IMR-90 (cell line): ENCODE measurements at regions not wholly inside any gene's neighbourhood (a gene's known extent, or its start where the extent isn't known, plus 50 kb on each side); places are given as distances from the start of the nearest gene placed in this dataset.

ENCODE experiments used
- ATAC-seq: fragments of 200-7000 bp; cut with Tn5 transposase; 2 replicates; pipeline ENCODE4 v1.9.1; 2020; ENCODE audit warnings: low read depth, mild to moderate bottlenecking, moderate library complexity
- BruUV-seq: library from RNA; stranded (reverse); fragments of 400-500 nt; replicated peaks from 2 replicates; lab custom pipeline; 2021; lab: Mats Ljungman, UMichigan
- CTCF ChIA-PET: fragments of 300-600 bp; formaldehyde crosslinking; extraction: SDS; loops from one replicate; lab custom pipeline; 2021; ENCODE audit warnings: antibody characterized with exemption; lab: Yijun Ruan, JAX
- POLR2A ChIA-PET: fragments of 300-600 bp; sonication (Branson Sonifier 250); formaldehyde crosslinking; loops from one replicate; lab custom pipeline; 2022; ENCODE audit warnings: antibody characterized with exemption; ENCODE audit not compliant: unreplicated experiment; lab: Charles Lee
- DNase-seq: peaks from one replicate; pipeline ENCODE4 v3.0.0; 2013
- H2AFZ ChIP-seq: replicated peaks from 2 replicates; pipeline ENCODE3; 2013; ENCODE audit warnings: low read length, mild to moderate bottlenecking; ENCODE audit not compliant: poor library complexity
- H2AK5ac ChIP-seq: 2 replicates; pipeline ENCODE4 v1.6.1; 2013; ENCODE audit warnings: low read depth, low read length, inconsistent platforms
- H2AK9ac ChIP-seq: replicated peaks from 2 replicates; pipeline ENCODE3; 2013; ENCODE audit warnings: mild to moderate bottlenecking, low read depth, low read length, moderate library complexity; ENCODE audit not compliant: poor library complexity
- H2BK120ac ChIP-seq: 2 replicates; pipeline ENCODE4 v1.6.1; 2013; ENCODE audit warnings: low read depth, low read length, inconsistent platforms
- H2BK15ac ChIP-seq: 3 replicates; pipeline ENCODE4 v1.6.1; 2013; ENCODE audit warnings: low read depth, low read length, inconsistent platforms
- H2BK20ac ChIP-seq: 2 replicates; pipeline ENCODE4 v1.6.1; 2013; ENCODE audit warnings: low read depth, mild to moderate bottlenecking, inconsistent platforms, low read length, moderate library complexity
- H2BK5ac ChIP-seq: 2 replicates; pipeline ENCODE4 v1.6.1; 2013; ENCODE audit warnings: mild to moderate bottlenecking, low read depth, low read length, inconsistent platforms; ENCODE audit not compliant: poor library complexity, severe bottlenecking
- H3K14ac ChIP-seq: replicated peaks from 2 replicates; pipeline ENCODE4 v1.6.1; 2013; ENCODE audit warnings: low read depth, low read length, inconsistent platforms
- H3K18ac ChIP-seq: 2 replicates; pipeline ENCODE4 v1.6.1; 2013; ENCODE audit warnings: low read depth, low read length, control low read depth
- H3K23ac ChIP-seq: 2 replicates; pipeline ENCODE4 v1.6.1; 2013; ENCODE audit warnings: low read depth, low read length, inconsistent platforms
- H3K27ac ChIP-seq: 2 replicates; pipeline ENCODE4 v1.5.1; 2013; ENCODE audit warnings: mild to moderate bottlenecking, control low read depth, low read length; ENCODE audit not compliant: insufficient read depth
- H3K27me3 ChIP-seq: 2 replicates; pipeline ENCODE4 v1.6.1; 2013; ENCODE audit warnings: low read length; ENCODE audit not compliant: control insufficient read depth, insufficient read depth
- H3K36me3 ChIP-seq: 2 replicates; pipeline ENCODE4 v1.6.1; 2013; ENCODE audit warnings: low read length, mixed read lengths; ENCODE audit not compliant: control insufficient read depth, insufficient read depth
- H3K4ac ChIP-seq: 2 replicates; pipeline ENCODE4 v1.6.1; 2013; ENCODE audit warnings: low read depth, low read length, inconsistent platforms
- H3K4me1 ChIP-seq: 2 replicates; pipeline ENCODE4 v1.6.1; 2013; ENCODE audit warnings: low read length, mixed read lengths; ENCODE audit not compliant: control insufficient read depth, insufficient read depth
- H3K4me2 ChIP-seq: 2 replicates; pipeline ENCODE4 v1.6.1; 2013; ENCODE audit warnings: low read depth, mild to moderate bottlenecking, control low read depth, low read length, moderate library complexity
- H3K4me3 ChIP-seq: 2 replicates; pipeline ENCODE4 v1.5.1; 2013; ENCODE audit warnings: low read depth, mild to moderate bottlenecking, control low read depth, low read length, moderate library complexity; ENCODE audit not compliant: insufficient read depth
- H3K56ac ChIP-seq: 2 replicates; pipeline ENCODE4 v1.6.1; 2013; ENCODE audit warnings: low read length, inconsistent platforms; ENCODE audit not compliant: insufficient read depth; ENCODE audit errors: extremely low read depth
- H3K79me1 ChIP-seq, 2 experiments: 2 replicates each; pipeline ENCODE4 v1.6.1; 2013; ENCODE audit warnings: low read length in 2 of 2, inconsistent platforms in 1 of 2, low read depth in 1 of 2
- H3K9ac ChIP-seq: 2 replicates; pipeline ENCODE4 v1.6.1; 2013; ENCODE audit warnings: low read depth, low read length, control low read depth
- H3K9me1 ChIP-seq: 2 replicates; pipeline ENCODE4 v1.6.1; 2013; ENCODE audit warnings: low read length, inconsistent platforms; ENCODE audit not compliant: insufficient read depth
- H3K9me3 ChIP-seq: 2 replicates; pipeline ENCODE4 v1.6.1; 2013; ENCODE audit warnings: low read length; ENCODE audit not compliant: control insufficient read depth, insufficient read depth
- H4K20me1 ChIP-seq: 2 replicates; pipeline ENCODE4 v1.6.1; 2013; ENCODE audit warnings: low read length, inconsistent platforms; ENCODE audit not compliant: insufficient read depth
- H4K5ac ChIP-seq: 2 replicates; pipeline ENCODE4 v1.6.1; 2013; ENCODE audit warnings: mild to moderate bottlenecking, low read depth, low read length, control low read depth
- H4K8ac ChIP-seq, 2 experiments: 2 replicates each; pipeline ENCODE4 v1.6.1; 2013; ENCODE audit warnings: low read depth in 2 of 2, low read length in 2 of 2, control low read depth in 1 of 2, inconsistent platforms in 1 of 2
- H4K91ac ChIP-seq: 2 replicates; pipeline ENCODE4 v1.6.1; 2013; ENCODE audit warnings: low read depth, low read length, inconsistent platforms; ENCODE audit not compliant: insufficient read depth
- BHLHE40 ChIP-seq: fragments of 150-350 bp; IDR thresholded peaks from 2 replicates; pipeline ENCODE4 v1.6.1; 2016; ENCODE audit warnings: mild to moderate bottlenecking, low read depth, low read length
- CEBPB ChIP-seq: IDR thresholded peaks from 2 replicates; pipeline ENCODE4 v1.6.1; 2012; ENCODE audit warnings: low read depth, low read length, improper control_type of control experiment
- CHD1 ChIP-seq: IDR thresholded peaks from 2 replicates; pipeline ENCODE4 v1.6.1; 2012; ENCODE audit warnings: low read depth, low read length, improper control_type of control experiment
- FOS ChIP-seq: fragments of 150-350 bp; IDR thresholded peaks from 2 replicates; pipeline ENCODE4 v1.6.1; 2016; ENCODE audit warnings: low read depth, low read length
- MAZ ChIP-seq: IDR thresholded peaks from 2 replicates; pipeline ENCODE4 v1.6.1; 2012; ENCODE audit warnings: low read depth, mild to moderate bottlenecking, low read length, improper control_type of control experiment, moderate library complexity, borderline replicate concordance
- MXI1 ChIP-seq: IDR thresholded peaks from 2 replicates; pipeline ENCODE4 v1.6.1; 2012; ENCODE audit warnings: low read depth, mild to moderate bottlenecking, low read length, moderate library complexity, borderline replicate concordance
- NFE2L2 ChIP-seq: fragments of 150-350 bp; IDR thresholded peaks from 2 replicates; pipeline ENCODE4 v1.6.1; 2016; ENCODE audit warnings: low read depth, mild to moderate bottlenecking, low read length
- SMC3 ChIP-seq: fragments of 150-350 bp; IDR thresholded peaks from 2 replicates; pipeline ENCODE4 v1.6.1; 2016; ENCODE audit warnings: low read depth, mild to moderate bottlenecking, antibody characterized with exemption, low read length, moderate library complexity
- WGBS, 2 experiments: methylation state at CpG; one replicate each; pipeline versions ENCODE4 v1.1.5 to v1.1.7; 2013; ENCODE audit warnings: missing lambda C conversion rate in 2 of 2; ENCODE audit not compliant: insufficient read length in 1 of 2; ENCODE audit errors: extremely low coverage in 2 of 2; 5-methylcytosine and 5-hydroxymethylcytosine counted together
- dilution Hi-C: fragments of 300-500 bp; cut with HindIII; formaldehyde crosslinking; loops from one replicate; pipeline ENCODE4 v1.14.3; 2018; ENCODE audit warnings: low sequenced_read_pairs; ENCODE audit not compliant: unreplicated experiment
- in situ Hi-C: fragments of 300-500 bp; cut with MboI; formaldehyde crosslinking; loops from 3 replicates; pipeline ENCODE4 v1.14.3; 2019; ENCODE audit warnings: low sequenced_read_pairs, inconsistent platforms, mixed read lengths
- intact Hi-C: fragments of 100-400 bp; cut with micrococcal nuclease; formaldehyde crosslinking; loops from 2 replicates; pipeline ENCODE4 v1.10.0; 2022
- TF ChIP-seq, protein P1 (sequence below): conservative IDR thresholded peaks from 2 replicates; pipeline ENCODE4 v1.5.1; 2012; ENCODE audit warnings: mild to moderate bottlenecking, low read depth, low read length, improper control_type of control experiment
- TF ChIP-seq, protein P2 (sequence below): fragments of 150-350 bp; IDR thresholded peaks from 2 replicates; pipeline ENCODE4 v1.6.1; 2017; ENCODE audit warnings: mild to moderate bottlenecking, antibody characterized with exemption, low read length, low read depth

DNA sequence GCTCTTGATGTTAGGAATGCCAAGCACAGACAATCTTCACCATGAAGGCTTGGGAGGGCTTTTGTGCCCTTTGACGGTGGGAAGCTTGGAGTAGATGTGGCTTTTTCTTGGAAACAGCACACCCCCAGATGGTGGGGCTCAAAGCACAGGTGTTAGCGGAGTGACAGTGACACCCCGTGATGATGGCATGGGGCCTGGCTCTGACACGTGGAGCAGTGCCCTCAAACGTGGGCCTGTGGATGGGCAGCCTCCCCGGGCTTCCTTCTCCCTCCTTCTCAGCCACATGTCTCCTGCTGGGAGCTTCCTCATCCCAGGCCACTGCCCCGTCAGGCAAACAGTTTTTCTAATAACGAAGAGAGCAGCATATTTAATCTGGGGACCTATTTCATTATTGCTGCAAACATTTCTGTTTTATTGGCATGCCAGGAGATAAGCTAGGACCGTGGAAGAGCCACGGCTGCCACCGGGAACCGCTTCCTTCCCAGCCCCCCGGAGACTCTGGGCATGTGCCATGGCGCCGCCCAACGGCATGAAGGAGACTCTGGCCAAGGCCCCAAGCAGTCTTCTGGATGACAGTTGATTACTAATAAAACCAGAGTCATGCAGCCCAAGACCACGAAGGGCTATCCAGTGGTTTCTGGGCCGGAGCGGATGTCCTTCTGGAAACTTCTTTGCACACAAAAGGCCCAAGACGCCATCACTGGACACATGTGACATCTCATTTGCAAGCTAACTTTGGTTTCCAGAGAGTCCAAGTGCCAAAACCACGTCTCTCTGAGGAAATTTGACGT, 280.3 kb upstream of the FOXF1 start:
- peak overlapping the region; percentile 38; the same call in 1 of the 2 replicates for H2BK120ac ChIP-seq
- peak overlapping the region; percentile 53; the same call in 1 of the 2 replicates for H3K4ac ChIP-seq
- DNase-seq (no peak), ATAC-seq (no peak)
- H3K36me3 ChIP-seq = no peaks in the 10 kb centered on the region
- H3K27ac ChIP-seq = no peak overlapping the region
- H2BK5ac ChIP-seq = no peak overlapping the region
- no peaks in the 10 kb centered on the region for H3K27me3 ChIP-seq
- dilution Hi-C loops = no loop called here
- no peak overlapping the region for H2AK9ac ChIP-seq
- no peak overlapping the region for H3K56ac ChIP-seq
- H3K4me1 ChIP-seq = peaks cover 7% of the 10 kb centered on the region
- in situ Hi-C loops = loop anchor here (10.0 kb wide), 3 partner anchors 65 to 165 kb away; no protein-coding TSS in a partner anchor
- peaks cover 0 to 19% of the 10 kb centered on the region in 2 experiments; a peak in 3 of 4 replicates for H3K79me1 ChIP-seq
- H2BK20ac ChIP-seq = peak overlapping the region; percentile 78; the same call in 1 of the 2 replicates
- no peak overlapping the region for H2AFZ ChIP-seq
- no peak overlapping the region for H3K4me2 ChIP-seq
- TF ChIP-seq, protein P1, sequence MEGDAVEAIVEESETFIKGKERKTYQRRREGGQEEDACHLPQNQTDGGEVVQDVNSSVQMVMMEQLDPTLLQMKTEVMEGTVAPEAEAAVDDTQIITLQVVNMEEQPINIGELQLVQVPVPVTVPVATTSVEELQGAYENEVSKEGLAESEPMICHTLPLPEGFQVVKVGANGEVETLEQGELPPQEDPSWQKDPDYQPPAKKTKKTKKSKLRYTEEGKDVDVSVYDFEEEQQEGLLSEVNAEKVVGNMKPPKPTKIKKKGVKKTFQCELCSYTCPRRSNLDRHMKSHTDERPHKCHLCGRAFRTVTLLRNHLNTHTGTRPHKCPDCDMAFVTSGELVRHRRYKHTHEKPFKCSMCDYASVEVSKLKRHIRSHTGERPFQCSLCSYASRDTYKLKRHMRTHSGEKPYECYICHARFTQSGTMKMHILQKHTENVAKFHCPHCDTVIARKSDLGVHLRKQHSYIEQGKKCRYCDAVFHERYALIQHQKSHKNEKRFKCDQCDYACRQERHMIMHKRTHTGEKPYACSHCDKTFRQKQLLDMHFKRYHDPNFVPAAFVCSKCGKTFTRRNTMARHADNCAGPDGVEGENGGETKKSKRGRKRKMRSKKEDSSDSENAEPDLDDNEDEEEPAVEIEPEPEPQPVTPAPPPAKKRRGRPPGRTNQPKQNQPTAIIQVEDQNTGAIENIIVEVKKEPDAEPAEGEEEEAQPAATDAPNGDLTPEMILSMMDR = no peak
- TF ChIP-seq BHLHE40 = no peak
- no peak for TF ChIP-seq MAZ
- no peak for TF ChIP-seq FOS
- no peak for TF ChIP-seq NFE2L2
- TF ChIP-seq CHD1 = no peak
- no peak for TF ChIP-seq CEBPB
- TF ChIP-seq, protein P2, sequence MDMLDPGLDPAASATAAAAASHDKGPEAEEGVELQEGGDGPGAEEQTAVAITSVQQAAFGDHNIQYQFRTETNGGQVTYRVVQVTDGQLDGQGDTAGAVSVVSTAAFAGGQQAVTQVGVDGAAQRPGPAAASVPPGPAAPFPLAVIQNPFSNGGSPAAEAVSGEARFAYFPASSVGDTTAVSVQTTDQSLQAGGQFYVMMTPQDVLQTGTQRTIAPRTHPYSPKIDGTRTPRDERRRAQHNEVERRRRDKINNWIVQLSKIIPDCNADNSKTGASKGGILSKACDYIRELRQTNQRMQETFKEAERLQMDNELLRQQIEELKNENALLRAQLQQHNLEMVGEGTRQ = no peak
- TF ChIP-seq MXI1 = no peak
- no peak for TF ChIP-seq SMC3
- peak overlapping the region; percentile 7; the same call in 1 of the 3 replicates for H2BK15ac ChIP-seq
- H4K8ac ChIP-seq = no peak overlapping the region
- no peak overlapping the region for H3K23ac ChIP-seq
- WGBS, 2 experiments = 84% methylated on average over 12 of the region's 22 CpGs; no CpG with 5 or more reads in 1 of the 2 experiments
- peak overlapping the region; percentile 83 for H2AK5ac ChIP-seq
- no peak overlapping the region for H4K5ac ChIP-seq
- no peak overlapping the region for H3K4me3 ChIP-seq
- no TSS peak for BruUV-seq
- intact Hi-C loops = no loop called here
- CTCF ChIA-PET = no interaction called here
- H3K9ac ChIP-seq = no peak overlapping the region
- no peak overlapping the region for H3K18ac ChIP-seq
- no peaks in the 10 kb centered on the region for H3K9me3 ChIP-seq
- no peaks in the 10 kb centered on the region for H4K20me1 ChIP-seq
- H3K14ac ChIP-seq = no peak overlapping the region
- no peak overlapping the region; the same call in 1 of the 2 replicates for H4K91ac ChIP-seq
- peaks cover 26% of the 10 kb centered on the region; the same call in 1 of the 2 replicates for H3K9me1 ChIP-seq
- POLR2A ChIA-PET = no interaction called here
